Fibroblast of lung (primary cell): ENCODE measurements at regions not wholly inside any gene's neighbourhood (a gene's known extent, or its start where the extent isn't known, plus 50 kb on each side); places are given as distances from the start of the nearest gene placed in this dataset.
"Not testable (repeated sequence)": the region's sequence is repeated elsewhere in the genome, so short reads cannot be mapped to it uniquely, and the experiment has no call there.

Experiments used
- CTCF ChIP-seq, 2 donors: IDR thresholded peaks in 1 of 2; conservative IDR thresholded peaks in 1 of 2; 1 replicate in 1 of 2; 2 replicates in 1 of 2; pipeline ENCODE4 v1.5.1; 2011 to 2012; ENCODE audit warnings: low read length in 2 of 2, control low read depth in 1 of 2, inconsistent platforms in 1 of 2, low read depth in 1 of 2, mild to moderate bottlenecking in 1 of 2
- EZH2 ChIP-seq: IDR thresholded peaks from 2 replicates; pipeline ENCODE4 v1.5.1; 2012; ENCODE audit warnings: low read length, control low read depth, mild to moderate bottlenecking; ENCODE audit errors: missing control alignments

- not testable (repeated sequence) for TF ChIP-seq CTCF (conservative IDR thresholded peaks at IDR 0.05 in 1 of 2, IDR thresholded peaks at IDR 0.05 in 1 of 2; ENCODE audit: low read depth in 1 of 2, low read length in 2 of 2); EZH2
Measured at GRCh38 chr16:29330623-29331022, 75.9 kb downstream of the NPIPB11 start.
